Nephron (organoid): ENCODE measurements at regions not wholly inside any gene's neighbourhood (a gene's known extent, or its start where the extent isn't known, plus 50 kb on each side); places are given as distances from the start of the nearest gene placed in this dataset.

ENCODE experiments used
- H3K27ac Mint-ChIP-seq, 3 experiments: 2 replicates each; pipeline ENCODE4 v1.8.0; 2020; ENCODE audit warnings: mixed read lengths in 3 of 3, mild to moderate bottlenecking in 2 of 3, moderate library complexity in 1 of 3
- H3K27me3 Mint-ChIP-seq: 2 replicates; pipeline ENCODE4 v1.8.0; 2021; ENCODE audit warnings: low read depth, mild to moderate bottlenecking, moderate library complexity, mixed read lengths
- H3K36me3 Mint-ChIP-seq: 2 replicates; pipeline ENCODE4 v1.8.0; 2020; ENCODE audit warnings: low read depth, mixed read lengths
- H3K4me1 Mint-ChIP-seq: 2 replicates; pipeline ENCODE4 v1.8.0; 2020; ENCODE audit warnings: mixed read lengths
- H3K4me3 Mint-ChIP-seq, 3 experiments: 2 replicates each; pipeline ENCODE4 v1.8.0; 2020; ENCODE audit warnings: mild to moderate bottlenecking in 3 of 3, mixed read lengths in 3 of 3, moderate library complexity in 2 of 3
- H3K9me3 Mint-ChIP-seq: 2 replicates; pipeline ENCODE4 v1.8.0; 2020; ENCODE audit warnings: mixed read lengths
- TF ChIP-seq, protein P1 (sequence below), 3 experiments: fragments of 200-600 bp; sonication (generic); IDR thresholded peaks; one replicate each; pipeline ENCODE4 v1.5.0; 2021; ENCODE audit warnings: antibody characterized with exemption in 3 of 3; ENCODE audit not compliant: unreplicated experiment in 3 of 3

GRCh38 chr7:106177738-106178592 lies 65.9 kb upstream of the SYPL1 start:
- Mint-ChIP-seq H3K4me1 (peaks cover 16% of the 10 kb centered on the region), H3K27me3 (peaks cover 10% of the 10 kb centered on the region), H3K4me3 (no peak overlapping the region), H3K36me3 (no peaks in the 10 kb centered on the region), H3K27ac (no peak overlapping the region), H3K9me3 (no peaks in the 10 kb centered on the region)
- TF ChIP-seq, protein P1, sequence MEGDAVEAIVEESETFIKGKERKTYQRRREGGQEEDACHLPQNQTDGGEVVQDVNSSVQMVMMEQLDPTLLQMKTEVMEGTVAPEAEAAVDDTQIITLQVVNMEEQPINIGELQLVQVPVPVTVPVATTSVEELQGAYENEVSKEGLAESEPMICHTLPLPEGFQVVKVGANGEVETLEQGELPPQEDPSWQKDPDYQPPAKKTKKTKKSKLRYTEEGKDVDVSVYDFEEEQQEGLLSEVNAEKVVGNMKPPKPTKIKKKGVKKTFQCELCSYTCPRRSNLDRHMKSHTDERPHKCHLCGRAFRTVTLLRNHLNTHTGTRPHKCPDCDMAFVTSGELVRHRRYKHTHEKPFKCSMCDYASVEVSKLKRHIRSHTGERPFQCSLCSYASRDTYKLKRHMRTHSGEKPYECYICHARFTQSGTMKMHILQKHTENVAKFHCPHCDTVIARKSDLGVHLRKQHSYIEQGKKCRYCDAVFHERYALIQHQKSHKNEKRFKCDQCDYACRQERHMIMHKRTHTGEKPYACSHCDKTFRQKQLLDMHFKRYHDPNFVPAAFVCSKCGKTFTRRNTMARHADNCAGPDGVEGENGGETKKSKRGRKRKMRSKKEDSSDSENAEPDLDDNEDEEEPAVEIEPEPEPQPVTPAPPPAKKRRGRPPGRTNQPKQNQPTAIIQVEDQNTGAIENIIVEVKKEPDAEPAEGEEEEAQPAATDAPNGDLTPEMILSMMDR (IDR thresholded peaks at IDR 0.05; ENCODE audit: unreplicated experiment in 3 of 3): no peak

DNA sequence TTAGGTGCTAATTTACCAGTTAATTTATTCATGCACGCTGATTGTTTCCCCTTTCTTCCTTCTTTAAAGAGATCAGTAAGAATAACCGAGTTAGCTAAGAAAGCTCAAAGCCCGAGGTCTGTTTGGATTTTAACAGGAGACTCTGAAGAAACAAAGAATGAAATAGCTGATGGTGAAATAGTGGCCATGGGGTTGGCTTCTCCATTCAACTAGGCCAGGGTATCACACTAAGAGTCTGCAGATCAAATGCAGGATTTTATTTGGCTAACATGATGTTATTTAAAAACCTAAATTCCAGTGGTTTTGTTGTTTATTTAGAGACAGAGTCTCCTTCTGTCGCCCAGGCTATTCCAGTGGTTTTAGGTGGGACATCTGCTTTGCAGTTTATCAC lies 65.2 kb upstream of the SYPL1 start:
- Mint-ChIP-seq H3K27me3 (peaks cover 10% of the 10 kb centered on the region), H3K4me1 (peaks cover 16% of the 10 kb centered on the region), H3K36me3 (no peaks in the 10 kb centered on the region), H3K4me3 (no peak overlapping the region), H3K9me3 (no peaks in the 10 kb centered on the region), H3K27ac (no peak overlapping the region)
- TF ChIP-seq, protein P1 (IDR thresholded peaks at IDR 0.05; ENCODE audit: unreplicated experiment in 3 of 3): no peak

- TF ChIP-seq, protein P1 (IDR thresholded peaks at IDR 0.05; ENCODE audit: unreplicated experiment in 3 of 3): peak; percentile 89 to 94 (median 89)
- H3K4me1 Mint-ChIP-seq: peaks cover 16% of the 10 kb centered on the region
- H3K27ac Mint-ChIP-seq: no peak overlapping the region
- H3K27me3 Mint-ChIP-seq: peaks cover 10% of the 10 kb centered on the region
- H3K9me3 Mint-ChIP-seq: no peaks in the 10 kb centered on the region
- H3K36me3 Mint-ChIP-seq: no peaks in the 10 kb centered on the region
- no peak overlapping the region for H3K4me3 Mint-ChIP-seq
These were observed 64.5 kb upstream of the SYPL1 start for GRCh38 chr7:106176414-106177299.

- Mint-ChIP-seq H3K27me3 (peaks cover 10% of the 10 kb centered on the region), H3K27ac (no peak overlapping the region), H3K9me3 (no peaks in the 10 kb centered on the region), H3K4me3 (no peak overlapping the region), H3K4me1 (peaks cover 16% of the 10 kb centered on the region), H3K36me3 (no peaks in the 10 kb centered on the region)
- TF ChIP-seq, protein P1 (IDR thresholded peaks at IDR 0.05; ENCODE audit: unreplicated experiment in 3 of 3): no peak
These were observed 63.4 kb upstream of the SYPL1 start for GRCh38 chr7:106175507-106175906.

DNA sequence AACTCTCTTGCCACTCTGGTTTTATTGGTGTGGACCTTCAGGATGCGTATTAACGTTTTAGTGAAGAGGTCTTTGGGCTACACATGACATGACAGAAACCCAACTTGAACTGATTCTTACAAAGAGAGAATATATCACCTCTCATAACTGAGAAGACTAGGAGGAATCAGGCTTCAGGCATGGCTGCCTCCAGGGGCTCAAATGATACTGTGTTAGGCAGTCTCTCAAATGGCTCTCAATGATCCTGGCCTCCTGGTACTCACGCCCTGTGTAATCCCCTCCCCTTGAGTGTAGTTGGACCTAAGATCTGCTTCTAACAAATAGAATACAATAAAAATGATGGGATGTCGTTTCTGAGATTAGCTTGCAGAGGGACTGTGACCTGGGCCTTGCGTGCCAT lies 58.5 kb upstream of the SYPL1 start:
- Mint-ChIP-seq H3K27ac (no peak overlapping the region), H3K4me1 (peaks cover 12% of the 10 kb centered on the region), H3K9me3 (no peaks in the 10 kb centered on the region), H3K4me3 (no peak overlapping the region), H3K27me3 (peaks cover 4% of the 10 kb centered on the region), H3K36me3 (no peaks in the 10 kb centered on the region)
- TF ChIP-seq, protein P1 (IDR thresholded peaks at IDR 0.05; ENCODE audit: unreplicated experiment in 3 of 3): no peak
